ENCODE measurements at regions not wholly inside any gene's neighbourhood (a gene's known extent, or its start where the extent isn't known, plus 50 kb on each side); places are given as distances from the start of the nearest gene placed in this dataset.

- Histone ChIP-seq H3K27me3 (no peaks in the 10 kb centered on the region), H3K4me1 (no peaks in the 10 kb centered on the region), H3K9ac (ENCODE audit: low read depth in 2 of 2, low read length in 2 of 2) (no peak overlapping the region), H3K4me3 (no peak overlapping the region), H3K9me3 (no peaks in the 10 kb centered on the region), H3K27ac (no peak overlapping the region), H3K36me3 (no peaks in the 10 kb centered on the region)
- intact Hi-C loops (cut with DNase I): no loop called here
- no peak for DNase-seq
- no peak for TF ChIP-seq CTCF (IDR thresholded peaks at IDR 0.05)
Measured at GRCh38 chr2:226126104-226126503, 673.5 kb downstream of the IRS1 start.

- Histone ChIP-seq H3K27me3 (no peaks in the 10 kb centered on the region), H3K9ac (ENCODE audit: low read depth in 2 of 2, low read length in 2 of 2) (no peak overlapping the region), H3K27ac (no peak overlapping the region), H3K4me1 (no peaks in the 10 kb centered on the region), H3K4me3 (no peak overlapping the region), H3K9me3 (no peaks in the 10 kb centered on the region), H3K36me3 (no peaks in the 10 kb centered on the region)
- no peak for DNase-seq
- intact Hi-C loops (cut with DNase I): no loop called here
- no peak for TF ChIP-seq CTCF (IDR thresholded peaks at IDR 0.05)
Measured at GRCh38 chr2:226125176-226125883, 674.3 kb downstream of the IRS1 start.

GRCh38 chr2:226124548-226125011, 675.0 kb downstream of the IRS1 start:
- TF ChIP-seq CTCF (IDR thresholded peaks at IDR 0.05): no peak
- H3K36me3 ChIP-seq: no peaks in the 10 kb centered on the region
- H3K4me3 ChIP-seq: no peak overlapping the region
- no peaks in the 10 kb centered on the region for H3K9me3 ChIP-seq
- no peaks in the 10 kb centered on the region for H3K27me3 ChIP-seq
- intact Hi-C loops (cut with DNase I): no loop called here
- no peaks in the 10 kb centered on the region for H3K4me1 ChIP-seq
- no peak for DNase-seq
- H3K9ac ChIP-seq (ENCODE audit: low read depth in 2 of 2, low read length in 2 of 2): no peak overlapping the region
- H3K27ac ChIP-seq: no peak overlapping the region

GRCh38 chr2:226123300-226123699, 676.3 kb downstream of the IRS1 start:
- Histone ChIP-seq H3K4me1 (no peaks in the 10 kb centered on the region), H3K9me3 (no peaks in the 10 kb centered on the region), H3K27ac (no peak overlapping the region), H3K4me3 (no peak overlapping the region), H3K27me3 (no peaks in the 10 kb centered on the region), H3K36me3 (no peaks in the 10 kb centered on the region), H3K9ac (ENCODE audit: low read depth in 2 of 2, low read length in 2 of 2) (no peak overlapping the region)
- no peak for TF ChIP-seq CTCF (IDR thresholded peaks at IDR 0.05)
- no peak for DNase-seq
- intact Hi-C loops (cut with DNase I): no loop called here

GRCh38 chr2:226122041-226122440, 677.6 kb downstream of the IRS1 start:
- Histone ChIP-seq H3K27ac (no peak overlapping the region), H3K27me3 (no peaks in the 10 kb centered on the region), H3K9ac (ENCODE audit: low read depth in 2 of 2, low read length in 2 of 2) (no peak overlapping the region), H3K4me1 (no peaks in the 10 kb centered on the region), H3K9me3 (no peaks in the 10 kb centered on the region), H3K36me3 (no peaks in the 10 kb centered on the region), H3K4me3 (no peak overlapping the region)
- intact Hi-C loops (cut with DNase I): no loop called here
- no peak for TF ChIP-seq CTCF (IDR thresholded peaks at IDR 0.05)
- no peak for DNase-seq
